HUES6 (cell line): ENCODE measurements at regions not wholly inside any gene's neighbourhood (a gene's known extent, or its start where the extent isn't known, plus 50 kb on each side); places are given as distances from the start of the nearest gene placed in this dataset.

Experiments used
- H3K27ac ChIP-seq: 2 replicates; pipeline ENCODE4 v1.7.0; 2013; ENCODE audit warnings: low read depth, mild to moderate bottlenecking, low read length, inconsistent platforms
- H3K27me3 ChIP-seq: 2 replicates; pipeline ENCODE4 v1.6.1; 2013; ENCODE audit warnings: low read length; ENCODE audit not compliant: control insufficient read depth, insufficient read depth
- H3K36me3 ChIP-seq: 2 replicates; pipeline ENCODE4 v1.6.1; 2013; ENCODE audit warnings: low read length; ENCODE audit not compliant: control insufficient read depth, insufficient read depth
- H3K4me1 ChIP-seq: 2 replicates; pipeline ENCODE4 v1.6.1; 2013; ENCODE audit warnings: low read length; ENCODE audit not compliant: control insufficient read depth, insufficient read depth
- H3K4me3 ChIP-seq: 2 replicates; pipeline ENCODE4 v1.5.1; 2013; ENCODE audit warnings: low read depth, low read length
- H3K9ac ChIP-seq: one replicate; pipeline ENCODE4 v1.6.1; 2013; ENCODE audit warnings: mild to moderate bottlenecking, low read length
- H3K9me3 ChIP-seq: 2 replicates; pipeline ENCODE4 v1.6.1; 2013; ENCODE audit warnings: low read depth, low read length; ENCODE audit not compliant: control insufficient read depth, insufficient read depth

DNA sequence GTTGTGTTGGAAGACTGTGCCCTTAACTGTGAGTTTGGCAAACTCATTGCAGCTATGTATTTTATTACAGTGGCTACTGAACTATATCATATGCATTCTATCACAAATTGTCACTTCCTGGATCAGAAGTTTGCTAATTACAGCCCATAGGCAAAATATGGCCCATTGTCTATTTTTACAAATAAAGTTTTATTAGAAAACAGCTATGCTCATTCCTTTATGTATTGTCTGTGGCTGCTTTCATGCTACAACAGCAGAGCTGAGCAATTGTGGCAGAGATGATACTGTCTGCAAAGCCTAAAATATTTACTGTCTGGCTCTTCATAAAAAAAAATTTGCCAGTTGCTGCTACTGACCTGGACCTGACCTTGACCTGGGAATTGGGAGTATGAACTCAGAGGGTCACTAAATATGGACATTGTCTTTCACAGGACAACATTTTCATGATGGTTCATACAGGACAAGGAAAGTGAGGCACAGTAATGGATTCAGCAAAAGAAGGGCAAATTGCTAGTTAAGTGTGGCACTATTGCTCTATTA is 316.9 kb downstream of the ZNF621 start:
- Histone ChIP-seq H3K36me3 (no peaks in the 10 kb centered on the region), H3K4me1 (peaks cover 19% of the 10 kb centered on the region), H3K27ac (no peak overlapping the region), H3K9ac (no peak overlapping the region), H3K9me3 (peaks cover 7% of the 10 kb centered on the region), H3K27me3 (no peaks in the 10 kb centered on the region), H3K4me3 (no peak overlapping the region)

DNA sequence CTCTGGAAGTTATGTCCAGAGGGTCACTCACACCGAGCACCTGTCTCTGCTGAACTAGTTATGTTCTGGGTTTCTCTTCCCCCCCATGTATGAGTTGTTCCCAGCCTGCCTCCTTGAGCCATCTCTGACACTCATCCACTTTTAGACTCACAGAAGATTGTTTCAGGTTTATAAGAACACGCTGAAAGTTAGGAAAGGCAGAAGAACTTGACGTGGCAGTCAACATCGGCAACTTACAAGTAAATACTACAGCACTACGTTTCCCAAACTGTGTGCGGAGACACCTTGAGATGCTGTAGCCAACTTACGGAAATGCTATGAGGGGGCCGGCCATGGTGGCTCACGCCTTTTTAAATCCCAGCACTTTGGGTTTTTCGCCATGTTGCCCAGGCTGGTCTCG is 318.0 kb downstream of the ZNF621 start:
- Histone ChIP-seq H3K4me3 (no peak overlapping the region), H3K4me1 (peaks cover 27% of the 10 kb centered on the region), H3K9ac (no peak overlapping the region), H3K36me3 (no peaks in the 10 kb centered on the region), H3K9me3 (peaks cover 7% of the 10 kb centered on the region), H3K27ac (no peak overlapping the region), H3K27me3 (no peaks in the 10 kb centered on the region)

DNA sequence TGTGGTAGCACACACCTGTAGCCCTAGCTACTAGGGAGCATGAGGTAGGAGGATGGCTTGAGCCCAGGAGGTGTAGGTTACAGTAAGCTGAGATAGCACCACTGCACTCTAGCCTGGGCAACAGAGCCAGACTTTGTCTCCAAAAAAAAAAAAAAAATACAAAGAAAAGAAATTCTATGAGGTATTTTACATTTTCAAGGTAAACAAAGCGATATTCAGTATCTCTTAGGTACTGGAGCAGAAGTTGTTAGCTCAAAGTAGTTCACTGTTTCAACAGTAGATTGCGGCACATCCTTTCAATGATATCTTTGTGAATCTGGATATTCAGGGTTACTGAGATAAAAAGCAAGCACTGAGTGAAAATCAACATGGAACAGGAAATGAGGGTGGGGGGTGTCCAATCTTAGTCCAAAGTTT is 318.5 kb downstream of the ZNF621 start:
- Histone ChIP-seq H3K9ac (no peak overlapping the region), H3K9me3 (peaks cover 7% of the 10 kb centered on the region), H3K4me1 (peaks cover 32% of the 10 kb centered on the region), H3K27me3 (no peaks in the 10 kb centered on the region), H3K36me3 (no peaks in the 10 kb centered on the region), H3K27ac (no peak overlapping the region), H3K4me3 (no peak overlapping the region)

DNA sequence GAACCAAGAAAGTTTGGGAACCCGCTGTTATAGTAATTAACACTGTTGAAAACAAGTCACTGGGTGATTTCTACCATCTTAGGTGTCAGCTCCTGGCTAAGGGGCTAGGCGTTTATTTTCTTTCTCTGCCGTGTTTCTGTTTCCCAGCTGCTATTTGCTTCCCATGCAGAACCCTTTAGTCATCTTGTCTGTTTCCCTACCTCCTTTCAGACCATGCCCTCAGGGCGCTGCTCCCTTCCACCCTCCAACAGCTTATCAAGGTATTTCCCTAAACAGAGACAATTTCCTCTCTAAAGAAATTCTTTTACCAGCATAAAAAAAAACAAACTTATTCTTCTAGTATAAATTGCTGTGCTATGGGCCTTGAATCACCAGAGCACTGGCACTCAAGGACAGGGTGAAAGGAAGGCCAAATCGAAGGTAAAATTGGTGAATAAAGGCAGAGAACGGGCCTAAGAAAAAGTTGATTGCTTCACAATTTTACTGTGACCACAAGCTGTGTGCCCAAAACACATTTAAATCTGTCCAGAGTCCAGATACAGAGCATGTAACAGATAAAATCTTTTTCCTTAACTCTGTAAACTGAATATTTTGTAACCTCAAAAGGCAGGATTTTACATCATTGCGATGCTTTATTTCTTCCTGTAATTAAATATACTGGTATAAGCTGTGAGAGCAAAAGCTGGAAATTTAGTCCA is 319.2 kb downstream of the ZNF621 start:
- Histone ChIP-seq H3K27ac (peak overlapping the region; percentile 56; the same call in 1 of the 2 replicates), H3K9me3 (peaks cover 7% of the 10 kb centered on the region), H3K4me1 (peaks cover 34% of the 10 kb centered on the region), H3K27me3 (no peaks in the 10 kb centered on the region), H3K4me3 (no peak overlapping the region), H3K9ac (no peak overlapping the region), H3K36me3 (no peaks in the 10 kb centered on the region)

DNA sequence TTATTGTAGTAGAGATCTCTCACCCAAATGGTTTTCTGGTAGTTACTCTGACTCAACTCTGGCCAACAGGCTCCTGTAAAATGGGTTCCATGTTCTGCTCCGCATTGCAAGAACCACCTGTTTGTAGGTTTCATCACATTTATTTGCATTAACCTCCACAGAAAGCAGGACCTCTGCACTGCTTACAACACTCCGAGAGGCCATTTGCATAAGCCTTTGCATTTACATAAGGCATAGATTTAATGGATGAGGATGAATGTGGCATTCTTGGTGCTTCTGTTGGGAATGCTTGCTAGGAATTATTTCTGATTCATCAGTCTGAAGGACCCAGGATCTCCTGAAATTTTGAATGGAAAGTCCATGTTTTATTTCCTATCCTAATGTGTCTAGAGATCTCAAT is 320.1 kb downstream of the ZNF621 start:
- Histone ChIP-seq H3K4me3 (no peak overlapping the region), H3K36me3 (no peaks in the 10 kb centered on the region)

DNA sequence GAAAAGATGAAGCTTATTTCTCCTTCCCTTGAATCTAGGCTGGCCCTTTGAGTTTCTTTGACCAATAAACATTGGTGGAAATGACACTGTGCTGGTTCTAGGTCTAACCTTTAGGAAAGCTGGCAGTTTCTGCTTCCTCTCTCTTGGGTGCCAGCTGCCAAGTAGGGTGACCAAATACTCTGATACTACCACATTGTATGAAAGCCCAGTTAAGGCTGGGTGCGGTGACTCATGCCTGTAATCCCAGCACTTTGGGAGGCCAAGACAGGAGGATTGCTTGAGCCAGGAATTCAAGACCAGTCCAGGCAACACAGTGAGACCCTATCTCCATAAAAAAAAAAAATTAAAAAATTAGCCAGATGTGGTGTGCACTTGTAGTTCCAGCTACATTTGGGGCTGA is 320.7 kb downstream of the ZNF621 start:
- Histone ChIP-seq H3K4me1 (peaks cover 34% of the 10 kb centered on the region), H3K4me3 (no peak overlapping the region), H3K27me3 (no peaks in the 10 kb centered on the region), H3K27ac (no peak overlapping the region), H3K9me3 (peaks cover 7% of the 10 kb centered on the region), H3K9ac (no peak overlapping the region), H3K36me3 (no peaks in the 10 kb centered on the region)

More for the DNA sequence above, 320.1 kb downstream of the ZNF621 start:
- Histone ChIP-seq H3K9me3 (peaks cover 7% of the 10 kb centered on the region), H3K27ac (no peak overlapping the region), H3K27me3 (no peaks in the 10 kb centered on the region), H3K9ac (no peak overlapping the region), H3K4me1 (peaks cover 34% of the 10 kb centered on the region)

DNA sequence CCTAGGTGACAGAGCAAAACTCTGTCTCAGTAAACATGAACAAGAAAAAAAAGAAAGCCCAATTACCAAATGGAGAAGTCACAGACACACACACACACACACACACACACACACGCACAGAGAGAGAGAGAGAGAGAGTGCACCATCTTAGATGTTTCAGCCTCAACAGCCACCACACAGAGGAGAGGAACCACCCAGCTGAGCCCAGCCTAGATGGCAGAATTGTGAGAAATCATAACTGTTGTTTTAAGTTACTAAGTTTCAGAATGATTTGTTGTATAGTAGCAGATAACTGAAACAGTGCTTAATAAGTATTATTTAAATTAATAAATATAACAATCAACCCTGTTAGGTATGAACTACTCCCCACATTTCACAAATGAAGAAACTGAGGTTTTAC is 321.2 kb downstream of the ZNF621 start:
- Histone ChIP-seq H3K9ac (no peak overlapping the region), H3K36me3 (no peaks in the 10 kb centered on the region), H3K9me3 (peaks cover 7% of the 10 kb centered on the region), H3K4me3 (no peak overlapping the region), H3K4me1 (peaks cover 34% of the 10 kb centered on the region), H3K27ac (no peak overlapping the region), H3K27me3 (no peaks in the 10 kb centered on the region)

DNA sequence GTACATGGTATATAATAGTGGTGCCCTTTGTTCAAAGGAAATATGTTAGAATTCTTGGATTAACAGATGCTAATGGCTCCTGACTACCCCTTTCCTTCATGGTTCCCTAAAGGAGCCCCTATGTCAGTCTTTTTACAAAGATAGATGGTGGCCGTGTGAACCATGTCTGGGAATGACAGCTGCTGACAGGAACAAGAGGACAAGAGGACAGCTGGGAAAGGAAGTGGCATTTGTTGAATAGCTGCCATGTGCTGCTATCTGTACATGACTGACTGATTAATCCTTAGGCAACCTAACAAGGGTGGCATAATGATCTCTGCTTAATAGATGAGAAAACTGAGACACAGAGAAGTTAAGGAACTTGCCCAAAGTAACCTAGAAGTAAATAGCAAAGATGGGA is 321.7 kb downstream of the ZNF621 start:
- Histone ChIP-seq H3K4me1 (peaks cover 34% of the 10 kb centered on the region), H3K27ac (no peak overlapping the region), H3K4me3 (no peak overlapping the region), H3K9ac (no peak overlapping the region), H3K27me3 (no peaks in the 10 kb centered on the region), H3K9me3 (peaks cover 7% of the 10 kb centered on the region), H3K36me3 (no peaks in the 10 kb centered on the region)

DNA sequence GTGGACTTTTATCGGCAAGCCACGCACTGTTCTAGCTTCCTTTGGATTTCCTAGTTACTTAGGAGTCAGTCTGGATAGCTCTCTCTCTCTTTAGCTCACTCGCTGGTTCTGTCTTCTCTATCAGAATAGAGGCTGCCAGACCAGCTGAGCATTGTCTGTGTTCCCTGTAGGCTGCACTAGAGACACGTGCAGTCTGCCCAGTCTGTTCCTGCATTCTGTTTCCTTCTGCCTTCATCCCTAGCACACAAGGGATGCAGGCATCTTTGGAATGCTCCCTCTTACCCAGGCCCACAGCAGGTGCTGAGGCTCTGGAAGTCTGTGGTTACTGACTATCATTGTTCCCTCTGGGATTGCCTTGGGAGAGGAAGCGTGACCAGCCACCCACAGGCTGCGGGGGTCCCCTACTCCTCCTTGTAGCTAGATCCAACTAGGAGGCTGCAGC is 322.8 kb downstream of the ZNF621 start:
- H3K4me1 ChIP-seq: peaks cover 34% of the 10 kb centered on the region
- no peaks in the 10 kb centered on the region for H3K27me3 ChIP-seq
- peaks cover 7% of the 10 kb centered on the region for H3K9me3 ChIP-seq
- H3K27ac ChIP-seq: peak overlapping the region; percentile 14; the same call in 1 of the 2 replicates
- H3K4me3 ChIP-seq: no peak overlapping the region
- H3K36me3 ChIP-seq: no peaks in the 10 kb centered on the region
- no peak overlapping the region for H3K9ac ChIP-seq

DNA sequence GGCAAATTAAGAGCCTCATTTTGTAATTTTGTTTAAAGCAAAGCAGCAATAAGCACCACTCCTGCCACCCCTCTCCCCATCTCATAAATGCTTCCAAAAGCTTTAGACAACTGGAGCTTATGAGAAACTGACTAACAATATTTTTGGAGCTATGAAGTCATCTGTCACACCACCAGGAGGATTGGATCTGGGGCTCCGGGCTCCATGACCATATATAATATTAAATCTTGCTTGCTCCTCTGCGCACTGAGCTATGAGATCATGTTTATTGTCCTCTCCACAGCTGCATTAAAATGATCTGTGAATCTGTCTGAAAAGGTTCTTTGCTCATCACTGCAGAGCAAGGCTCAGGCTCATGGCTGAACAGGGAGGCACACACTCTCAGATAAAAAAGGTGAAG is 323.7 kb downstream of the ZNF621 start:
- Histone ChIP-seq H3K4me1 (peaks cover 30% of the 10 kb centered on the region), H3K27ac (no peak overlapping the region), H3K9me3 (peaks cover 7% of the 10 kb centered on the region), H3K9ac (no peak overlapping the region), H3K27me3 (no peaks in the 10 kb centered on the region), H3K36me3 (no peaks in the 10 kb centered on the region), H3K4me3 (no peak overlapping the region)

DNA sequence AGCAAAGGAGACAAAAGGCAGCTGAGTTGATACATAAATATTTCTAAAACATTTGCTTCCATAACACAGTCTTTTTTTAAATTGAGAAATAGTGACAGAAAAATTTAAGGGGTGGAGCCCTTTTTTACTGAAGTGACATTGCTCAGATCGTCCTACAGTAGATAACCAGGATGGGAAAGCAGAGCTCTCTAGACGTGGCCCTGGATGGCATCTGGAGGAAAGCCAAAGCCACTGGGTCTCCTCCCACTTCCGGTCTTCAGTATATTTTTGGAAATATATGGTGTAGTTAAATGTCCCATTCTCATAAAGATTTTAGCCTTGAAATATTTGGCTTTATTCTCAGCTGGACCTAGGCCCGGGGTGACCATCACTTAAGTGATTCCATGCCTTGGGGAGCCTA is 326.1 kb downstream of the ZNF621 start:
- Histone ChIP-seq H3K27ac (no peak overlapping the region), H3K4me3 (no peak overlapping the region), H3K9me3 (peaks cover 1% of the 10 kb centered on the region; the same call in 1 of the 2 replicates), H3K9ac (no peak overlapping the region), H3K36me3 (no peaks in the 10 kb centered on the region), H3K4me1 (peaks cover 15% of the 10 kb centered on the region), H3K27me3 (no peaks in the 10 kb centered on the region)
